SW 1271 (cell line): ENCODE measurements at regions not wholly inside any gene's neighbourhood (a gene's known extent, or its start where the extent isn't known, plus 50 kb on each side); places are given as distances from the start of the nearest gene placed in this dataset.
"Not testable (repeated sequence)": the region's sequence is repeated elsewhere in the genome, so short reads cannot be mapped to it uniquely, and the experiment has no call there.

Source experiments
- DNase-seq, 2 experiments: peaks; one replicate each; lab custom pipeline; 2025; lab: John Stamatoyannopoulos, UW

DNA sequence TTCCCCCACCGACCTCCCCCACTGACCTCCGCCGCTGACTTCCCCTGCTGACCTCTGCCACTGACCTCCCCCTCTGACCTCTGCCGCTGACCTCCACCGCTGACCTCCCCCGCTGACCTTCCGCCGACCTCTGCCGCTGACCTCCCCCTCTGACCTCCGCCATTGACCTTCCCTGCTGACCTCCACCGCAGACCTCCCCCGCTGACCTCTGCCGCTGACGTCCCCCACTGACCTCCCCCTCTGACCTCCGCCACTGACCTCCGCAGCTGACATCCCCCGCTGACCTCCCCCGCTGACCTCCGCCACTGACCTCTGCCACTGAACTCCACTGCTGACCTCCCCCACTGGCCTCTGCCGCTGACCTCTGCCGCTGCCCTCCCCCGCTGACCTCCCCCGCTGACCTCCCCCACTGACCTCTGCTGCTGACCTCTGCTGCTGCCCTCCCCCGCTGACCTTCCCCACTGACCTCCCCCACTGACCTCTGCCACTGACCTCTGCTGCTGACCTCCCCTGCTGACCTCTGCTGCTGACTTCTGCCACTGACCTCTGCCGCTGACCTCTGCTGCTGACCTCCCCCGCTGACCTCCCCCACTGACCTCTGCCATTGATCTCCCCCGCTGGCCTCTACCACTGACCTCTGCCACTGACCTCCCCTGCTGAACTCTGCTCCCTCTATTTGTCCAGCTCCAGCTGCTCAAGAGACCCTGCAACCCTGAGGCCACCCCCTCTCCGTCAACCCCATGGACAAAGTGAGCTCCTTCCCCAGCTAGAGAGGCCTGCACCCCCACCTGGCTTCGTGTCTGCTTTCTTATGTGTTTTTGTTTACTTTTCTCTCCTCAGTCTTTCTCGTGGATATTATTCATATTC is 91.4 kb upstream of the AFDN start:
- DNase-seq, result no peak

DNA sequence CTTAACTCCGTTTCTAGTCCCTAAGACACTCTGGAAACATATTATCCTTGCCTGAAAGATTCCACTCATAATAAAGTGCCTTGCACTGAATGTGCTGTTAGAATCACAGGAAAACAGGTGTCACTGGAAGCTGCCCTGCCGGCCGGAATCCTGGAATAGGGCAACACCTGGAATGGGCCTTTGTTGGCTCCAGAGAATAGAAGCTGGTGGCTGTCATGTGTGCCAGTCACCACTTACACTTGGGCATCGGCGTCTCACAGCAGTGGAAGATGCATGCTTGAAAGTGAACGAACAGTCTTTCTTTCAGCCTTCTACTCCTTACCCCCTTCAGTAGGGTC is 90.8 kb upstream of the AFDN start:
- no peak for DNase-seq

DNA sequence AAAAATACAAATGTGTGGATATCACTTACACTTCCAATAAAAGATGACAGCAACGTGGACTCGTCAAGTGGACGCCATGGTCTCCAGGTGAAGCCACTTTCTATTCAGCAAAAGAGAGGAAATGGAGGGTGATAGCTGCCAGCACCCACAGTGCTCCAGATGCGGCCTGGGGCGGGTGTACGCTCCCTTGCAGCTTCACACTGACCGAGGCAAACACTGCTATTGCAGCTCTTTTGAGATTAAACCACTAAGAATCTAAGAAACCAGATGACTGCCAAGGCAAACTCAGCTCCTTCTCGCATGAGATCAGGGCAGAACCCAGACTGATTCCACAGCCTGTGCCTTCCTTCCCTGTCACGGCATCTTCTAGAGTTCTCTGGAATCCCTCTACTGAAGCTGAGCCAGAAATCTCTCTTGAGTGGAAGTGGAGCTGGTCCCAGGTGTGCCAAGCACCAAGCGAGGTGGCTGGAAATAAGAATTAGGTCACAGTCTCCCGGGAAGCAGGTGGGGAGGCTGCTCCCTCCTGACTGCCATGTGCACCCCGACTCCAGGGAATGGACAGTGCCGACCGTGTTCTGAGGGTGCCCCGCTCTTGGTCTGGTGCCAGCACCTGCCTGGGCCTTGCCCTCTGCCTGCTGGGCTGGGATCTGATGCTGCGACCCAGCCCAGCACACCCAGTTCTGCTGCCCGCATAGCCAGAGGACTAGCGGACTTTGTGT is 90.1 kb upstream of the AFDN start:
- no peak for DNase-seq

DNA sequence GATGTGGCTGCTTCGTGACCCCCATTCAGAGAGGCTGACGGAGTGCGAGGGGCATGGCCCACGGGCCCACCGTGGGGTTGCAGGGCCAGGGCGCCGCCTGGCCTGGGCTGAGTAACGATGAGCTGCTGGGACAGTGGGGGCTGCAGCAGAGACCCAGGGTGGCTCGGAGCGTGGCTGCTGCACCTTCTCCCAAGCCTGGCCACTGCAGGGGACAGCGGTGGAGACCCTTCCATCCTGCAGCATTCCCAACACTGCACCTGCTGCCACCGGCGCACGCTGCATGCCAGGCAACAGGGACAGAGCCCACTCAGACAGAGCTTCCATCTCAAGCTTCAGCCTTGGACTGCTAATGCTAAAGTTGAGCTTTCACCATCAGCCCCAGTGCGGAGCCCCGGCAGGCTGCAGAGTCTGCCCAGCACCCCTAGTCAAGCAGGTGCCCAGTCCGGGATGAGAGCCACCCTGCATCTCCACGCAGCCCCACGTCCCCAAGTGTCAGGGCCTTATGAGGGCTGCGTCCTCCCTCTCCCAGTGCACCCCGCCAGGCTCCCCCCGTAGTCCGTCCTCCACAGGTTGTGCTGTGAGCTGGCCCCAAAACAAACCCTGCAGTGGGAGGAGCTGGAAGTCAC is 89.4 kb upstream of the AFDN start:
- DNase-seq, result no peak

DNA sequence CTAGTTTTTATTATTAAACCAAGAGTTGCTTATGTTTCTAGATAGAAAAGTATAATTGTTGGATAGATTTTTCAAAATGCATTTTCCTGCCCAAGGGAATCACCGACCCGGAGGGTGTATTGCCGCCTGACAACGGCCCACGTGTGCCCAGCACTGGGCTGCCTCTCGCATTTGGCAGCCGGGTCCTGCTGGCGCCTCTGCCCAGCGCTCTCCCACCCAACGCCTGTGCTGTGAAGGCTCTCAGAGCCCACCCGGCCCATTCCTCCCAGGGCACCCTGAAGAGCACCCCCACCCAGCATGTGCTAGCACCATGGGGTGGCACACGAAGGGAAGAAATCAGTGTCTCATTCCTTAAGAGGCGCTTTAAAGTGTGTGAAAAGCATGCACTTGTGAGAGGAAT is 88.3 kb upstream of the AFDN start:
- no peak for DNase-seq

DNA sequence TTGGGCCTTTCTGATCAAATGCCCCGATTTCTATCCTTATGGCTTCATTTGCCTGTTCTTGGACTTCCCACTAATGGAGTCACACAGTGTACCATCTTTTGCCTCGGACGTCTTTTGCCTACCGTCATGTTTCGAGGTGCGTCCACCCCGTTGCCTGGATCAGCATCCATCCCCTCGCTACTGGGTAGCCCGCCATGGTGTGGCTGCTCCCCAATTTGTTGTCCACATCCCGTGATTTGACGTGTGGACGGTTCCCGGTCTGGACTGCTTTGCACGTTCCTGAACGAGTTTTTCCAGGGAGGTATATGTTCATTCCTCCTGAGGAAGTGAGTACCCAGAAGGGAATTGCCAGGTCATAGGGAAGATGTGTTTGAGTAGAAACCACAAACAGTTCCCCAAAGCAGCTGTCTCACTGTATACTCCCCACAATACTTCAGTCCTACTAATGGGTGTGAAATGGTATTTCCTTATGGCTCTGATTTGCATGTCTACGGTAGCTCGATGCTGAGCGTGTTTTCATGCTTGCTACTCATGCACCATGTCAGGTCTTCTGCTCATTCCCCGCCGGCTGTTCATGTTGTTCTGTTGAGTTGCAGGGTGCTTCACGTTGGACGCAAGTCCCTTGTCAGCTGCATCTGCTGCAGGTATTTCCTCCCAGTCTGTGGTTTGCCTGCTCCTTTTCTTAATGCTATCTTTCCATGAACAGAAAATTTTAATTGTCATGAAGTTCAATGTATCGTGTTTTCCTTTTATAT is 86.8 kb upstream of the AFDN start:
- no peak for DNase-seq

DNA sequence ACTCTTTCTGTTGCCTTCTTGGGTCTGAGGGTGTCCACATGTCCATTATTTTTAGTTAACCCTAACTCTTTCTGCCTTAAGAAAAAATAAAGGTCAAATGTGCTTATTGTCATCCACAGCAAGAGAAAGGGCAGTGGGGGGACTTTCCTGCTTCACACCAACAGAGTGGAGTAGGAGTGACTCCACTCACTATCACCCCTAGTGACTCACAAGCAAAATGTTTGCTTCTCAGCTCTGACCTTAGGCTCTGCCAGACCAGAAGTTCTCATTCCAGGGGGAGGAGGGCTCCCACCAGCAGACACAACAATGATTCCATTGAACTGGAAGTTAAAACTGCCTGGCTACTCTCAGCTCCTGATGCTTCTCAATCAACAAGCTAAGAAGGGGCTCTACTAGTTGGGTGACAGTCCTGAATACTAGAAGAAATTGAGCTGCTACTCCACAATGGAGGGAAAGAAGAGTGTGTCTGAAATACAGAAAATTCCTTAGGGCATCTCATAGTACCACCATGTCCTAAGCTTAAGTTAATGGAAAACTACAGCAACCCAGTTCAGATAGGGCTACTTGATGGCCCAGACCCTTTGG is 83.9 kb upstream of the AFDN start:
- DNase-seq, result no peak

DNA sequence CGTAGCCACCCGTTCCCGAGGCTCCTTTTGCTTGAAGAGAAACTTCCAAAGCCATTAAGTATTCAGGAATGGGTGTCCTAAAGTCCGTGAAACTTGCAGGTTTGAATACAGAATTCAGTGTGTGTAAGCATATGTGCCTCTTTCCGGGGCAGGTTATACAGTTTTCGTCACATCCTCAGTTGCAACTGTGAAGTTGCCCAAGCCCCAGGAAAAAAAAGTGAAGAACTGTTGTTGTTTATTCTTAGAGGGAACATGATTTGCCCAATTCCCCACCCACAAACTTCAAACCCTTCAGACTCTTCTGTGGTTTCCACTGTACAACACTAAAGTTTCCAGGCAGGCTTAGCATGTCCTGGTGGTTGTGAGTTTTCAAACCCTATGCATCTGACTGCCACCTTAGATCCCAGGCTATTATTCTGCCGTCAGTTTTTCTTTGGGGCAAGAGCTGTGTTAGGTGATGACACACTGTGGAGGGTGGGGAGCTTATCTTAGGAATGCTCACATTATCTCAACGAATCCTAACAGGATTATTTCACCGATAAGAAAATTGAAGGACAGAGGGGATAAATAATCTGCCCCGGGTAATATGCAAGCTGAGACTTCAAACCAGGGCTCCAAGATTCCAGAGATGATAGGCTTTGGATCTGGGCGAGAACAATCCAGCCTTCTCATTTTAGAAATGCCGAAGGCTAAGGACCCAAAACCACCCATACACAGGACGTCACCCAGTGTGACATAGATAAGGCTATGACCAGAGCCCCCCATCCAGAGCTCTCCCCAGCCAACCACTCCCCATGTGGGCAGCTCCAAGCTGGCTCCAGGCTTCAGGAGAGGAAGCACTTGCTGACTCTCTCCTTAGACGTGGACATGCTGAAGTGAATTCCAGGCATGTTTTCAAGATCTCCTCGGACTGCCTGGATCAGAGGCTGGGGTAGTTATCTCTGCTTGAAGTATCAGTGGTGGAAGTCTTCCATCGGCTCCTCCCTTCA is 81.7 kb upstream of the AFDN start:
- DNase-seq, result no peak

DNA sequence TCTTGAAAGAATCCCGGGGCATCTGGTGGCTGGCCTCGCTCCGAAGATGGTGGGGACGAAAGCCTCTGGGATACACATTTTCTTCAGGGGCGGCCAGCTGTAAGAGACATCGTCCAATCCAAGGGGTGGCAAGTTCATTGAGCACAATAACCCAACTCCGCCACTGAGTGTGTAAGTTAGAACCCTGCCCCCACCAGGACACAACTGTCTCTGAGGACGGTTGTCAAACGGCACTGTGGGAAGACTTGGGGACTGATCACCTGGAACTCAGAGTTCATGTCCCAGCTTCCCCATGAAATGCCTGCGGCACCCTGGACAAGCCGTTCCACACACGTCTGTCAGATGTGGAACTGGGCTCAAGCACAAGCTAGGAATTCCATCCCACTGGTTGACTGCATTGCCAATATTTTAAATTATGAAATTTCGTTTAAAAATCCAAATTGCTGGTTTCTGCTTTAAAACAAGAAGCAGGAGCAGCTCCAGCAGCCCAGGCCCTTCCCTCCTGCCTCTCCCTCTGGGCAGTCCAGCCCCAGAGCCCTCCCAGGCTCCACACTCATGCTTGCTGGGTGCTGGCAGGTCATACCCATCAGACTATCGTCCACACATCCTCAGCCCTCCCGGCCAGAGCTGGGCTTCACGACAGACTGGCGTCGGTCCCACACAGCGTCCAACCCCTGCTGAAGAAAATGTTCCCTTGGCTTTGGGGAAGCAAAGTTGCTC is 80.9 kb upstream of the AFDN start:
- no peak for DNase-seq

DNA sequence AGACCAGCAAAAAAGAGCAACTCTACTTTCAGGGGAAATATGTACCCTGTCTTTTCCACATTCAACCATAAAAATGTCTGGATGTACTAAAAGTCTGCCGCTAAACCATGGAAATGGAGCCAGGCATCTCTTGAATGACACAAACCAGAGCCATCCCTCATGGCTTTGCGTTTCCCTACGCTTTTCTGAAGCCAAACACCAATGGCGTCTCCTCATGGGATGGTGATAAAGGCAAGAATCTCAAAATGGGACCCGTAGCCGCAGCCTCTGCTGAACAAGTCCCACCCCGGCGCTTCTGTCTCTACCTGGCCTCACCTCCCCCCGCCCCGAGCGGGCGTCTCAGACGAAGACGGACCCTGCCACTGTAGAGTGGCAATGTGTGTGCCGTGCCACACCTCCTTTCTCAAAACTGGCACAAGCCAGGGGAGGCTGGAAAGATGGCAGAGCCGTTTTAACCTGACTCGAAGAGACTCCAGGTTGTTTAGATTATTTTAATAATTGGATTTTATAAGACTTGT is 80.3 kb upstream of the AFDN start:
- DNase-seq, result no peak

DNA sequence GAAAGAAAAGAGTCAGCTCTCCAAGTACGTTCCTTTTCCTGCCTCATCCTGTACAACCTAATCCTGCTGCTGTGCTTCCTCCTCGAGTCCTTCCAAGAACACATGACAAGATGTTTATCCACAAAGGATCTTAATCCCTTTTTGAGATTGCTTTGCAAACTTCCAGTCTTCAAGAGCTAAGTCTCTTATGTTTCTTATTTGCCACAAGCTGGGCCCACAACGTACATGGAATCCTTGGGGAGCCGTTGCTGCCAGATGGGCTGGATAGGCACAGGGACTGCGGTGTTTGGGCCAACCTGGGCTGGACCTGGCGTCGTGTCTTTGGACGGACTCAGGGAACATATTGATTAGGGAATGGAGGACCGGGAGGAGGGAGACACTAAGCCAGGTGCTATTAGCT is 79.7 kb upstream of the AFDN start:
- no peak for DNase-seq

DNA sequence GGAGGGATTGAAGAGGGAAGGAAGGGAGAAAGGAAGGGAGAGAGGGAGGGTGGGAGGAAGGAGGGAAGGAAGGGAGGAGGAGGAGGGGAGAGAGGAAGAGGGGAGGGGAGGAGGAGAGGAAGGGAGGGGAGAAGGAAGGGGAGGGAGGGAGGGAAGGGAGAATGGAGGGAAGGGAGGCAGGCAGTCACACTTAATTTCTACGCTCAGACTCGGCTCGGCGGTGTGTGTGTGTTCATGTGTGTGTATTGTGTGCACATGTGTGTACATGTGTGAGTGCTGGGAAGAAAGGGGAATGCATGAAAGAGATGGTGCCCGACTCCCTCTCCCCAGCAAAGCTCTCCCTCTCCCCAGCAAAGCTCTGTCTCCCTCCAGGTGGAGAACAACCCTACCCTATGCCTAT is 79.1 kb upstream of the AFDN start:
- no peak for DNase-seq

DNA sequence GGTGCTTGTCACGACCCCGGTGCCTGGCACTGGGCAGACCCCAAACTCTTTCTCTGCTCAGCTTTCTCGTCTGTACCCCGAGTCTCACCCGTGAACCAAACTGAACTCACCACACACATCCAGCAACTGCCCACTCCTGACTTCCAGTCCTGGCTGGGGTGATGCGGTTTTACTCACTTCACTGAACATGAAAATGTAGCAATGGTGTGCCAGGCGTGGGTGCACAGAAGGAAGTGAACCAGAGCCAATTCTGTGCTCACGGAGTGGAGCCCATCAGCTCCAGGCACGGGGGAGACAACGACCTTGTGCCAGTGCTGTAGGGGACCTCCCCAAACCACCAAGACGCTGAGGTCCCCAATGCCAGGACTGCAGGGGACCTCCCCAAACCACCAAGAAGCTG is 78.7 kb upstream of the AFDN start:
- no peak for DNase-seq

DNA sequence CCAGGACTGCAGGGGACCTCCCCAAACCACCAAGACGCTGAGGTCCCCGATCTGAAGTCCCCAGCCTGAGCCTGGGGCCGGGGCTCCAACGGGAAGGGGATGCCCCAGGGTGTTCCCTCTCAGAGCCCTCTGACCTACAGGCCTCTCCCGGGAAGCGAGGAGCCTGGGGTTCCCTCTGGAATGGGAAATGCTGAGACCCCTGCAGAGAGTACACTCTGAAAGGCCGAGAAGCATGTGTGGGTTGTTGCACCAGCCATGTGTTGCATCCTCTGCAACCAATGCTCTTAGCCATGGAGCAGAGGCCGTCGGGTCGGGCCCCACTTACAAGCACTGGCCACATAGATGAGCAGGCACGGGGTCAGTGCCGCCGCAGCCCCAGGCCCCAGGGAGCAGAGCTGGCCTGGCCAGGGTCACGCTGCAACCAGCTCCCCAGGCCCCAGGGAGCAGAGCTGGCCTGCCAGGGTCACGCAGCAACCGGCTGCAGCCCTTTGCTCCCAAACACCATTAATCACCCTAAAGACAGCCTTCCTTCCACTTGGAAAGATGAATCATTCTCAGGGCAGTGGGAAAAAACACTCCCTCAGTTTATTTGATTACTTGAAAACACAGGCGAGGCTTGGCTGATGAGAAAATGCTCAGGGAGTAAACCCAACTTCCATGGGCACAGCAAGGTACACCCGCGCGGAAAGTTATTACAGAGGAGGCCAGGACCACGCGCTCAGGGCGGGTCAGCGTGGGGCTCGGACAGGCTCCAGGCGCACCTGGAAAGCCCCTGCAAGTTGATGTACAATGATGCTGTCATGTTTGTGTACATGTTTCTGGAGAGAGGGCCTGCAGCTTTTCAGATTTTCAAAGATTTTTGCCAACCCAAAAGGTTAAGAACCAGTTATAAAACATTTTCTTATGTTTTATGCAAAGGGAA is 78.0 kb upstream of the AFDN start:
- DNase-seq, result no peak

DNA sequence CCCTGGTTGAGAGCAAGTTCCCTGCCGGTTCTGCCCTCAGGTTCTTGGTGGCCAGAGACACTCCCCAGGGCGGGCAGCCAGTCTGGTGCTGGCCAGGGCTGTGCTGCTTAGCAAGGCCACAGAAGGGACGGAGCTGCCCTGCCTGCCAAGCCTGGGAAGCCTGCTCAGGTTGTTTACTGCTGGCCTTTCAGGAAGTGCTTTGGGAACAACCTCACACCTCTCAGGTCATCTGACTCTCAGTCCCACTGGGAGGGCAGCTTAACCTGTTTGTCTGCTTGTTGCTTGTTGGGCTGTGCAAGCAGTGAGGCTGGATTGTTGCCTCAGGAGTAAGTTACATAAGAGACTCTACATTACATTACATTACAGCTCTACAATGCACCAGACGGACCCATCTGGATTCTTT is 75.8 kb upstream of the AFDN start:
- no peak for DNase-seq

DNA sequence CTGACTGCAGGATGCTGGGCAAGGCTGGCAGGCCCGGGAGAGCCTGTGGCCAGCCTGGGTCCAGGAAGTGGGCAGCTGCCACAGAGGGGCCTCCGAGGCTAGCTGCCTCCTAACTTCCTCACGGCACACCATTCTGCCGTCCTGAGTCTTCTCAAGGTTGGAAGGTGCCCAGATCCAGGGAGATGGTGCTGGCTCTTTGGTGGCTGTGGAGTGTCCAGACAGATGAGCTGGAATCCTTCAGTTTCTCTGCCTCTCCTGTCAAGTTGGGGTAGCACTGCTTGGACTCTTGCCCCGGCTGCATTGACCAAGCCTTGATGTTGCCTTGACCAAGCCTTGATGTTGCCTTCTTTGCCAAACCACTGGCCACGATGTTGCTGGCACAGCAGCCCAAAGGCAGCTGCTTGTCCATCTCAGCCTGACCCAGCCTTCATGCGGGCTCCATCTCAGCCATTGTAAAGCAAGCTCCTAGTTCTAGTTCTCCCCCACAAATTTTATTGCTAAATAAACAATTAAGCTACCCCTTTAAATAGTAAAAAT is 75.1 kb upstream of the AFDN start:
- DNase-seq, result no peak

DNA sequence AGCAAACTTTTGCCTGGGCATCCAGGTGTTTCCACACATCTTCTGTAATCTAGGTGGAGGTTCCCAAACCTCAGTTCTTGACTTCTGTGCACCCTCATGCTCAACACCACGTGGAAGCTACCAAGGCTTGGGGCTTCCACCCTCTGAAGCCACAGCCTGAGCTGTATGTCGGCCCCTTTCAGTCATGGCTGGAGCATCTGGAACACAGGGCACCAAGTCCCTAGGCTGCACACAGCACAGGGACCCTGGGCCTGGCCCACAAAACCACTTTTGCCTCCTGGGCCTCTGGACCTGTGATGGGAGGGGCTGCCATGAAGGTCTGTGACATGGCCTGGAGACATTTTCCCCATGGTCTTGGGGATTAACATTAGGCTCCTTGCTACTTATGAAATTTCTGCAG is 73.4 kb upstream of the AFDN start:
- DNase-seq, result not testable (repeated sequence)

DNA sequence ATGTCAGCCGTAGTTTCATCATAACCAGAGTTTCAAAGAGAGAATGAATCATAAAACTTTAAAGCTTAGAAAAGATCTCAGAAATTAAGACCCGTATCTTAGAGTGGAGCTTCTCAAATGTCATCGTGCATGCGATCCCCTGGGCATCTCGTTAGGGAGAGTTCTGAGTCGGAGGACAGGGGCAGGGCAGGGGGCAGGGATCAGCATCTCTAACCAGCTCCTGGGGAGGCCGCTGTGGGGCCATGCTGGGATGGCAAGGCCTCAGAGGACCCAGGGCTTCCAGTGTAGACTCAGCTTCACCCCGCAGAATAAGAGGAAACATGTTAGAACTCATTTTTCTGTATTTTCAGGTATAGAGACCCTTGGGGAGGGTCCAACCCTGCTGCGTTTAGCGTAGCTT is 72.0 kb upstream of the AFDN start:
- no peak for DNase-seq

DNA sequence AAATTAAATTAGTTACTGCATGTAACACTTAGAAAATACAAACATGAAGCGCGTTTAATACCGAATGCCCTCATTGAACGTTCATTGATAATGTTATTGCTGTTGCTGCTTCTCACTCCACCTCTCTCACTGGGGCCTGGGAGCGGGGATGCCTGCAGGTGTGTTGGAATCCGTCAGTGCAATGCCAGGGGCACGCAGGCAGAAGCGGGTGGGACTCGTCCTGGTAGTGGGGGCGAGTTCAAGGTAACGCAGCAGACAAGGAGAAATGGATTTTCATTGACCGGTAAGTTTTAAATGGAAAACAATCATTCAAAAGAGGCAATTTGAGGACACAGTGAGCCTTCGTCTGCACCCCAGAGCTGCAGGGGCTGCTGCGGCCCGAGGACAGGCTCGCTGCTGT is 71.2 kb upstream of the AFDN start:
- DNase-seq, result no peak
